ENCODE measurements at regions not wholly inside any gene's neighbourhood (a gene's known extent, or its start where the extent isn't known, plus 50 kb on each side); places are given as distances from the start of the nearest gene placed in this dataset.

GRCh38 chr4:152109531-152110509, 349.0 kb upstream of the GATB start:
- Histone ChIP-seq H3K4me3 (no peak overlapping the region), H3K4me1 (peaks cover 0 to 40% of the 10 kb centered on the region in 2 donors), H3K9me3 (no peaks in the 10 kb centered on the region), H3K27me3 (no peaks in the 10 kb centered on the region), H3K27ac (peak overlapping the region; percentile 37 to 47), H3K36me3 (no peaks in the 10 kb centered on the region)
- TF ChIP-seq CTCF (IDR thresholded peaks at IDR 0.05): no peak
- no peak for DNase-seq (ENCODE audit: low spot score)

GRCh38 chr4:152107736-152108500, 347.1 kb upstream of the GATB start:
- H3K27ac ChIP-seq: no peak overlapping the region
- TF ChIP-seq CTCF (IDR thresholded peaks at IDR 0.05): no peak
- H3K36me3 ChIP-seq: no peaks in the 10 kb centered on the region
- peaks cover 0 to 48% of the 10 kb centered on the region in 2 donors for H3K4me1 ChIP-seq
- H3K9me3 ChIP-seq: no peaks in the 10 kb centered on the region
- no peak for DNase-seq (ENCODE audit: low spot score)
- no peaks in the 10 kb centered on the region for H3K27me3 ChIP-seq
- H3K4me3 ChIP-seq: no peak overlapping the region

GRCh38 chr4:152106781-152107321, 346.0 kb upstream of the GATB start:
- TF ChIP-seq CTCF (IDR thresholded peaks at IDR 0.05): no peak
- Histone ChIP-seq H3K4me3 (no peak overlapping the region), H3K27ac (no peak overlapping the region), H3K36me3 (no peaks in the 10 kb centered on the region), H3K27me3 (no peaks in the 10 kb centered on the region), H3K9me3 (no peaks in the 10 kb centered on the region), H3K4me1 (peaks cover 0 to 48% of the 10 kb centered on the region in 2 donors)
- DNase-seq (ENCODE audit: low spot score): no peak

- no peaks in the 10 kb centered on the region for H3K27me3 ChIP-seq
- H3K27ac ChIP-seq: no peak overlapping the region
- H3K4me1 ChIP-seq: peaks cover 0 to 48% of the 10 kb centered on the region in 2 donors
- no peak overlapping the region for H3K4me3 ChIP-seq
- no peaks in the 10 kb centered on the region for H3K36me3 ChIP-seq
- no peaks in the 10 kb centered on the region for H3K9me3 ChIP-seq
- DNase-seq (ENCODE audit: low spot score): peak; percentile 87
- no peak for TF ChIP-seq CTCF (IDR thresholded peaks at IDR 0.05)
Measured at GRCh38 chr4:152106113-152106763, 345.4 kb upstream of the GATB start.

- H3K27ac ChIP-seq: no peak overlapping the region
- no peak overlapping the region for H3K4me3 ChIP-seq
- no peak for DNase-seq (ENCODE audit: low spot score)
- TF ChIP-seq CTCF (IDR thresholded peaks at IDR 0.05): no peak
- no peaks in the 10 kb centered on the region for H3K36me3 ChIP-seq
- H3K9me3 ChIP-seq: no peaks in the 10 kb centered on the region
- H3K27me3 ChIP-seq: no peaks in the 10 kb centered on the region
- H3K4me1 ChIP-seq: peaks cover 0 to 39% of the 10 kb centered on the region in 2 donors
Measured at GRCh38 chr4:152104901-152105357, 344.1 kb upstream of the GATB start.
